ENCODE measurements at regions not wholly inside any gene's neighbourhood (a gene's known extent, or its start where the extent isn't known, plus 50 kb on each side); places are given as distances from the start of the nearest gene placed in this dataset.

GRCh38 chr1:114216431-114217173, 62.9 kb upstream of the SYT6 start:
- no peaks in the 10 kb centered on the region for H3K4me1 Mint-ChIP-seq (ENCODE audit: low read depth)
- ATAC-seq (ENCODE audit: poor library complexity) (no peak), DNase-seq (no peak)
- H3K4me3 Mint-ChIP-seq, result no peak overlapping the region
- no peaks in the 10 kb centered on the region for H3K36me3 ChIP-seq (ENCODE audit: insufficient read depth, low read length)
- H3K4me3 ChIP-seq (ENCODE audit: low read length), result no peak overlapping the region
- H3K27ac Mint-ChIP-seq, result no peak overlapping the region
- peaks cover 14% of the 10 kb centered on the region for H3K27me3 Mint-ChIP-seq
- TF ChIP-seq CTCF (IDR thresholded peaks at IDR 0.05), result no peak
- ChIA-PET CTCF (no interaction called here), POLR2A (no interaction called here)
- H3K36me3 Mint-ChIP-seq (ENCODE audit: low read depth), result no peaks in the 10 kb centered on the region
- H3K4me1 ChIP-seq (ENCODE audit: insufficient read depth, low read length), result no peaks in the 10 kb centered on the region
- no peaks in the 10 kb centered on the region for H3K9me3 Mint-ChIP-seq
- H3K27ac ChIP-seq (ENCODE audit: low read depth in 1 of 2, low read length in 2 of 2), result no peak overlapping the region
- intact Hi-C loops (cut with DNase I, micrococcal nuclease), result no loop called here
- no peaks in the 10 kb centered on the region for H3K9me3 ChIP-seq (ENCODE audit: control insufficient read depth in 1 of 2, insufficient read depth in 1 of 2, low read length in 2 of 2)
- peaks cover 0 to 4% of the 10 kb centered on the region in 2 experiments for H3K27me3 ChIP-seq (ENCODE audit: control insufficient read depth in 1 of 2, insufficient read depth in 2 of 2, low read length in 2 of 2)

- Mint-ChIP-seq H3K4me3 (no peak overlapping the region), H3K27me3 (peaks cover 21% of the 10 kb centered on the region), H3K9me3 (no peaks in the 10 kb centered on the region), H3K27ac (no peak overlapping the region), H3K36me3 (ENCODE audit: low read depth) (no peaks in the 10 kb centered on the region), H3K4me1 (ENCODE audit: low read depth) (no peaks in the 10 kb centered on the region)
- no peaks in the 10 kb centered on the region for H3K4me1 ChIP-seq (ENCODE audit: insufficient read depth, low read length)
- no peak for TF ChIP-seq CTCF (IDR thresholded peaks at IDR 0.05)
- H3K27ac ChIP-seq (ENCODE audit: low read depth in 1 of 2, low read length in 2 of 2), result no peak overlapping the region
- ATAC-seq (ENCODE audit: poor library complexity), result no peak
- DNase-seq, result no peak
- POLR2A ChIA-PET, result interaction anchor here (0.5 kb wide), 1 partner anchor 135 kb away, joined by 4 read pairs; no protein-coding TSS in a partner anchor
- H3K9me3 ChIP-seq (ENCODE audit: control insufficient read depth in 1 of 2, insufficient read depth in 1 of 2, low read length in 2 of 2), result no peaks in the 10 kb centered on the region
- H3K4me3 ChIP-seq (ENCODE audit: low read length), result no peak overlapping the region
- peaks cover 0 to 4% of the 10 kb centered on the region in 2 experiments for H3K27me3 ChIP-seq (ENCODE audit: control insufficient read depth in 1 of 2, insufficient read depth in 2 of 2, low read length in 2 of 2)
- H3K36me3 ChIP-seq (ENCODE audit: insufficient read depth, low read length), result no peaks in the 10 kb centered on the region
- intact Hi-C loops (cut with DNase I, micrococcal nuclease), result no loop called here
- CTCF ChIA-PET, result no interaction called here
These were observed 61.8 kb upstream of the SYT6 start for GRCh38 chr1:114215436-114215835.

GRCh38 chr1:114214016-114214415, 60.3 kb upstream of the SYT6 start:
- no peaks in the 10 kb centered on the region for H3K9me3 ChIP-seq (ENCODE audit: control insufficient read depth in 1 of 2, insufficient read depth in 1 of 2, low read length in 2 of 2)
- no peak overlapping the region for H3K27ac ChIP-seq (ENCODE audit: low read depth in 1 of 2, low read length in 2 of 2)
- H3K4me1 ChIP-seq (ENCODE audit: insufficient read depth, low read length), result no peaks in the 10 kb centered on the region
- Mint-ChIP-seq H3K36me3 (ENCODE audit: low read depth) (no peaks in the 10 kb centered on the region), H3K4me1 (ENCODE audit: low read depth) (no peaks in the 10 kb centered on the region), H3K9me3 (no peaks in the 10 kb centered on the region), H3K27me3 (peaks cover 33% of the 10 kb centered on the region), H3K4me3 (no peak overlapping the region), H3K27ac (no peak overlapping the region)
- intact Hi-C loops (cut with DNase I, micrococcal nuclease), result no loop called here
- DNase-seq (no peak), ATAC-seq (ENCODE audit: poor library complexity) (no peak)
- TF ChIP-seq CTCF (IDR thresholded peaks at IDR 0.05), result no peak
- H3K27me3 ChIP-seq (ENCODE audit: control insufficient read depth in 1 of 2, insufficient read depth in 2 of 2, low read length in 2 of 2), result peaks cover 6 to 9% of the 10 kb centered on the region in 2 experiments
- ChIA-PET CTCF (no interaction called here), POLR2A (interaction anchor here (1.1 kb wide), 1 partner anchor 128 kb away, joined by 3 read pairs; no protein-coding TSS in a partner anchor)
- no peaks in the 10 kb centered on the region for H3K36me3 ChIP-seq (ENCODE audit: insufficient read depth, low read length)
- H3K4me3 ChIP-seq (ENCODE audit: low read length), result no peak overlapping the region
